Naive B cell (primary cell): ENCODE measurements at regions not wholly inside any gene's neighbourhood (a gene's known extent, or its start where the extent isn't known, plus 50 kb on each side); places are given as distances from the start of the nearest gene placed in this dataset.
"Not testable (repeated sequence)": the region's sequence is repeated elsewhere in the genome, so short reads cannot be mapped to it uniquely, and the experiment has no call there.

ENCODE experiments used
- ATAC-seq, 2 donors: fragments of 150-1000 bp; cut with Tn5 transposase; 2 replicates each; pipeline ENCODE4 v1.10.0; 2021; ENCODE audit warnings: low read depth in 2 of 2, mild to moderate bottlenecking in 2 of 2, moderate library complexity in 2 of 2
- DNase-seq: peaks from one replicate; pipeline ENCODE4 v3.0.0; 2022
- H3K27ac Mint-ChIP-seq, 6 donors: one replicate each; pipeline ENCODE4 v1.8.0; 2020 to 2022; ENCODE audit warnings: mild to moderate bottlenecking in 6 of 6, mixed read lengths in 6 of 6, moderate library complexity in 5 of 6, inconsistent platforms in 2 of 6
- H3K27me3 Mint-ChIP-seq, 3 donors: one replicate each; pipeline ENCODE4 v1.8.0; 2021 to 2022; ENCODE audit warnings: mixed read lengths in 3 of 3, mild to moderate bottlenecking in 1 of 3
- H3K36me3 Mint-ChIP-seq, 2 donors: one replicate each; pipeline ENCODE4 v1.8.0; 2020 to 2022; ENCODE audit warnings: mixed read lengths in 2 of 2, inconsistent platforms in 1 of 2, mild to moderate bottlenecking in 1 of 2
- H3K4me1 Mint-ChIP-seq, 3 donors: one replicate each; pipeline ENCODE4 v1.8.0; 2020 to 2022; ENCODE audit warnings: mixed read lengths in 3 of 3, inconsistent platforms in 1 of 3, mild to moderate bottlenecking in 1 of 3, moderate library complexity in 1 of 3
- H3K4me3 Mint-ChIP-seq, 8 donors: one replicate each; pipeline ENCODE4 v1.8.0; 2020 to 2022; ENCODE audit warnings: mild to moderate bottlenecking in 8 of 8, mixed read lengths in 8 of 8, moderate library complexity in 8 of 8, inconsistent platforms in 2 of 8
- H3K9me3 Mint-ChIP-seq, 7 donors: one replicate each; pipeline ENCODE4 v1.8.0; 2020 to 2022; ENCODE audit warnings: mixed read lengths in 7 of 7, mild to moderate bottlenecking in 5 of 7, inconsistent platforms in 2 of 7, moderate library complexity in 1 of 7

- H3K27me3 Mint-ChIP-seq: no peaks in the 10 kb centered on the region
- ATAC-seq: no peak
- H3K27ac Mint-ChIP-seq: no peak overlapping the region
- H3K4me1 Mint-ChIP-seq: no peaks in the 10 kb centered on the region
- peaks cover 0 to 5% (median 2%) of the 10 kb centered on the region in 7 donors for H3K9me3 Mint-ChIP-seq
- H3K4me3 Mint-ChIP-seq: no peak overlapping the region
- H3K36me3 Mint-ChIP-seq: no peaks in the 10 kb centered on the region
- no peak for DNase-seq
These were observed 197.2 kb upstream of the PROX1 start for GRCh38 chr1:213790565-213790964.

GRCh38 chr1:213793482-213794067, 194.2 kb upstream of the PROX1 start:
- H3K4me3 Mint-ChIP-seq: no peak overlapping the region
- ATAC-seq (no peak), DNase-seq (no peak)
- peaks cover 0 to 9% (median 0%) of the 10 kb centered on the region in 7 donors for H3K9me3 Mint-ChIP-seq
- no peaks in the 10 kb centered on the region for H3K27me3 Mint-ChIP-seq
- no peaks in the 10 kb centered on the region for H3K36me3 Mint-ChIP-seq
- H3K4me1 Mint-ChIP-seq: no peaks in the 10 kb centered on the region
- no peak overlapping the region for H3K27ac Mint-ChIP-seq

- H3K27me3 Mint-ChIP-seq: no peaks in the 10 kb centered on the region
- H3K4me1 Mint-ChIP-seq: no peaks in the 10 kb centered on the region
- peaks cover 0 to 5% (median 0%) of the 10 kb centered on the region in 7 donors for H3K9me3 Mint-ChIP-seq
- no peak overlapping the region for H3K4me3 Mint-ChIP-seq
- H3K27ac Mint-ChIP-seq: no peak overlapping the region
- ATAC-seq: no peak
- no peaks in the 10 kb centered on the region for H3K36me3 Mint-ChIP-seq
- no peak for DNase-seq
These were observed 191.2 kb upstream of the PROX1 start for GRCh38 chr1:213796525-213796924.

- not testable (repeated sequence) for H3K36me3 Mint-ChIP-seq, DNase-seq, H3K4me3 Mint-ChIP-seq, H3K4me1 Mint-ChIP-seq, ATAC-seq, H3K27me3 Mint-ChIP-seq, H3K27ac Mint-ChIP-seq
- peaks cover 2 to 16% (median 8%) of the 10 kb centered on the region in 7 donors for H3K9me3 Mint-ChIP-seq
These were observed 179.5 kb upstream of the PROX1 start for GRCh38 chr1:213808288-213808687.

- no peak for ATAC-seq
- no peaks in the 10 kb centered on the region for H3K27me3 Mint-ChIP-seq
- peaks cover 0 to 8% (median 2%) of the 10 kb centered on the region in 7 donors for H3K9me3 Mint-ChIP-seq
- H3K27ac Mint-ChIP-seq: no peak overlapping the region
- DNase-seq: no peak
- H3K36me3 Mint-ChIP-seq: no peaks in the 10 kb centered on the region
- no peaks in the 10 kb centered on the region for H3K4me1 Mint-ChIP-seq
- H3K4me3 Mint-ChIP-seq: no peak overlapping the region
These were observed 170.6 kb upstream of the PROX1 start for GRCh38 chr1:213817156-213817555.

- DNase-seq (no peak), ATAC-seq (no peak)
- peaks cover 0 to 4% (median 2%) of the 10 kb centered on the region in 7 donors for H3K9me3 Mint-ChIP-seq
- no peak overlapping the region for H3K27ac Mint-ChIP-seq
- H3K36me3 Mint-ChIP-seq: no peaks in the 10 kb centered on the region
- H3K4me3 Mint-ChIP-seq: no peak overlapping the region
- no peaks in the 10 kb centered on the region for H3K4me1 Mint-ChIP-seq
- no peaks in the 10 kb centered on the region for H3K27me3 Mint-ChIP-seq
These were observed 167.2 kb upstream of the PROX1 start for GRCh38 chr1:213820362-213821149.

- Mint-ChIP-seq H3K9me3 (peaks cover 0 to 4% (median 0%) of the 10 kb centered on the region in 7 donors), H3K4me3 (no peak overlapping the region), H3K4me1 (no peaks in the 10 kb centered on the region), H3K36me3 (no peaks in the 10 kb centered on the region), H3K27me3 (no peaks in the 10 kb centered on the region), H3K27ac (no peak overlapping the region)
- no peak for DNase-seq
- no peak for ATAC-seq
These were observed 166.4 kb upstream of the PROX1 start for GRCh38 chr1:213821175-213821942.

- DNase-seq (no peak), ATAC-seq (no peak)
- Mint-ChIP-seq H3K9me3 (no peaks in the 10 kb centered on the region), H3K27me3 (no peaks in the 10 kb centered on the region), H3K36me3 (no peaks in the 10 kb centered on the region), H3K4me3 (no peak overlapping the region), H3K4me1 (no peaks in the 10 kb centered on the region), H3K27ac (no peak overlapping the region)
These were observed 165.8 kb upstream of the PROX1 start for GRCh38 chr1:213821943-213822334.

- no peaks in the 10 kb centered on the region for H3K36me3 Mint-ChIP-seq
- ATAC-seq (no peak), DNase-seq (no peak)
- no peak overlapping the region for H3K4me3 Mint-ChIP-seq
- H3K27me3 Mint-ChIP-seq: peaks cover 0 to 5% (median 0%) of the 10 kb centered on the region in 3 donors
- H3K27ac Mint-ChIP-seq: no peak overlapping the region
- peaks cover 0 to 6% (median 3%) of the 10 kb centered on the region in 7 donors for H3K9me3 Mint-ChIP-seq
- no peaks in the 10 kb centered on the region for H3K4me1 Mint-ChIP-seq
These were observed 160.9 kb upstream of the PROX1 start for GRCh38 chr1:213826891-213827290.

GRCh38 chr1:213828867-213829266, 158.9 kb upstream of the PROX1 start:
- no peak overlapping the region for H3K4me3 Mint-ChIP-seq
- no peak overlapping the region for H3K27ac Mint-ChIP-seq
- DNase-seq: no peak
- H3K27me3 Mint-ChIP-seq: peaks cover 0 to 5% (median 0%) of the 10 kb centered on the region in 3 donors
- no peak for ATAC-seq
- no peaks in the 10 kb centered on the region for H3K36me3 Mint-ChIP-seq
- H3K9me3 Mint-ChIP-seq: peaks cover 0 to 13% (median 3%) of the 10 kb centered on the region in 7 donors
- no peaks in the 10 kb centered on the region for H3K4me1 Mint-ChIP-seq

GRCh38 chr1:213829780-213830179, 158.0 kb upstream of the PROX1 start:
- peaks cover 0 to 5% (median 0%) of the 10 kb centered on the region in 3 donors for H3K27me3 Mint-ChIP-seq
- no peak overlapping the region for H3K4me3 Mint-ChIP-seq
- ATAC-seq (no peak), DNase-seq (no peak)
- H3K4me1 Mint-ChIP-seq: no peaks in the 10 kb centered on the region
- no peaks in the 10 kb centered on the region for H3K36me3 Mint-ChIP-seq
- H3K27ac Mint-ChIP-seq: no peak overlapping the region
- peaks cover 0 to 13% (median 3%) of the 10 kb centered on the region in 7 donors for H3K9me3 Mint-ChIP-seq

- peaks cover 0 to 13% (median 3%) of the 10 kb centered on the region in 7 donors for H3K9me3 Mint-ChIP-seq
- DNase-seq: no peak
- ATAC-seq: no peak
- peaks cover 0 to 5% (median 0%) of the 10 kb centered on the region in 3 donors for H3K27me3 Mint-ChIP-seq
- no peaks in the 10 kb centered on the region for H3K36me3 Mint-ChIP-seq
- H3K4me1 Mint-ChIP-seq: no peaks in the 10 kb centered on the region
- H3K27ac Mint-ChIP-seq: no peak overlapping the region
- H3K4me3 Mint-ChIP-seq: no peak overlapping the region
These were observed 157.4 kb upstream of the PROX1 start for GRCh38 chr1:213830371-213830770.

- Mint-ChIP-seq H3K4me3 (no peak overlapping the region), H3K27ac (no peak overlapping the region), H3K36me3 (no peaks in the 10 kb centered on the region), H3K27me3 (peaks cover 0 to 6% (median 5%) of the 10 kb centered on the region in 3 donors), H3K4me1 (no peaks in the 10 kb centered on the region), H3K9me3 (peaks cover 0 to 9% (median 4%) of the 10 kb centered on the region in 7 donors)
- no peak for ATAC-seq
- DNase-seq: no peak
These were observed 147.2 kb upstream of the PROX1 start for GRCh38 chr1:213840575-213840974.
